Trophoblast cell (in vitro differentiated cells and primary cell): ENCODE measurements at regions not wholly inside any gene's neighbourhood (a gene's known extent, or its start where the extent isn't known, plus 50 kb on each side); places are given as distances from the start of the nearest gene placed in this dataset.

Experiments
- DNase-seq, 2 donors: peaks; one replicate each; pipeline ENCODE4 v3.0.0-alpha.2; 2016
- H2AFZ ChIP-seq: 2 replicates; pipeline ENCODE4 v1.6.1; 2013; ENCODE audit warnings: low read length, moderate library complexity, mild to moderate bottlenecking; ENCODE audit not compliant: insufficient read depth, poor library complexity
- H2AK5ac ChIP-seq: 2 replicates; pipeline ENCODE4 v1.6.1; 2013; ENCODE audit warnings: mild to moderate bottlenecking, low read length
- H2BK120ac ChIP-seq: 2 replicates; pipeline ENCODE4 v1.6.1; 2013; ENCODE audit warnings: low read length, mild to moderate bottlenecking, moderate library complexity; ENCODE audit not compliant: insufficient read depth, poor library complexity
- H2BK12ac ChIP-seq: 2 replicates; pipeline ENCODE4 v1.6.1; 2013; ENCODE audit warnings: mild to moderate bottlenecking, low read length, moderate library complexity
- H2BK5ac ChIP-seq: 2 replicates; pipeline ENCODE4 v1.6.1; 2013; ENCODE audit warnings: low read length, low read depth, moderate library complexity, mild to moderate bottlenecking; ENCODE audit not compliant: poor library complexity
- H3K14ac ChIP-seq: 2 replicates; pipeline ENCODE4 v1.6.1; 2013; ENCODE audit warnings: mild to moderate bottlenecking, low read length
- H3K18ac ChIP-seq: 2 replicates; pipeline ENCODE4 v1.6.1; 2013; ENCODE audit warnings: mild to moderate bottlenecking, low read length
- H3K23ac ChIP-seq: 2 replicates; pipeline ENCODE4 v1.6.1; 2013; ENCODE audit warnings: low read length
- H3K27ac ChIP-seq: 2 replicates; pipeline ENCODE4 v1.5.1; 2013; ENCODE audit warnings: low read depth, mild to moderate bottlenecking, inconsistent platforms, low read length, moderate library complexity
- H3K27me3 ChIP-seq: 2 replicates; pipeline ENCODE4 v1.6.1; 2013; ENCODE audit warnings: inconsistent platforms, mild to moderate bottlenecking, low read length, moderate library complexity; ENCODE audit not compliant: insufficient read depth
- H3K36me3 ChIP-seq, 2 experiments: 1 replicate in 1 of 2; 2 replicates in 1 of 2; pipeline ENCODE4 v1.6.1; 2013; ENCODE audit warnings: low read length in 2 of 2, mild to moderate bottlenecking in 2 of 2, moderate library complexity in 1 of 2; ENCODE audit not compliant: insufficient read depth in 2 of 2, control insufficient read depth in 1 of 2
- H3K4ac ChIP-seq: 2 replicates; pipeline ENCODE4 v1.6.1; 2013; ENCODE audit warnings: low read depth, mild to moderate bottlenecking, low read length, moderate library complexity
- H3K4me1 ChIP-seq, 2 experiments: 1 replicate in 1 of 2; 2 replicates in 1 of 2; pipeline ENCODE4 v1.6.1; 2013; ENCODE audit warnings: low read length in 2 of 2, mild to moderate bottlenecking in 2 of 2, moderate library complexity in 1 of 2; ENCODE audit not compliant: insufficient read depth in 2 of 2, control insufficient read depth in 1 of 2
- H3K4me2 ChIP-seq: 2 replicates; pipeline ENCODE4 v1.6.1; 2013; ENCODE audit warnings: inconsistent platforms, mild to moderate bottlenecking, low read length, moderate library complexity
- H3K4me3 ChIP-seq: 2 replicates; pipeline ENCODE4 v1.5.1; 2013; ENCODE audit warnings: mild to moderate bottlenecking, low read depth, low read length, inconsistent platforms
- H3K79me1 ChIP-seq: one replicate; pipeline ENCODE4 v1.6.1; 2013; ENCODE audit warnings: low read length
- H3K79me2 ChIP-seq: 2 replicates; pipeline ENCODE4 v1.6.1; 2013; ENCODE audit warnings: low read length, mild to moderate bottlenecking; ENCODE audit not compliant: control insufficient read depth, insufficient read depth, poor library complexity
- H3K9ac ChIP-seq: 2 replicates; pipeline ENCODE4 v1.6.1; 2013; ENCODE audit warnings: mild to moderate bottlenecking, low read length
- H3K9me3 ChIP-seq: 2 replicates; pipeline ENCODE4 v1.6.1; 2013; ENCODE audit warnings: low read depth, mild to moderate bottlenecking, control low read depth, inconsistent platforms, low read length; ENCODE audit not compliant: insufficient read depth
- H4K12ac ChIP-seq: 2 replicates; pipeline ENCODE4 v1.6.1; 2013; ENCODE audit warnings: low read depth, mild to moderate bottlenecking, low read length, moderate library complexity
- H4K8ac ChIP-seq: 2 replicates; pipeline ENCODE4 v1.6.1; 2013; ENCODE audit warnings: low read depth, mild to moderate bottlenecking, low read length, moderate library complexity
- H4K91ac ChIP-seq: one replicate; pipeline ENCODE4 v1.6.1; 2013; ENCODE audit warnings: low read depth, mild to moderate bottlenecking, low read length, moderate library complexity
- whole genome bisulfite sequencing: extraction: QIAGEN DNeasy Blood & Tissue Kit; methylation state at CpG from one replicate; pipeline ENCODE4 v1.1.7; 2013; ENCODE audit warnings: missing lambda C conversion rate; ENCODE audit not compliant: insufficient read length, insufficient coverage; ENCODE audit errors: extremely low coverage; 5-methylcytosine and 5-hydroxymethylcytosine counted together

DNA sequence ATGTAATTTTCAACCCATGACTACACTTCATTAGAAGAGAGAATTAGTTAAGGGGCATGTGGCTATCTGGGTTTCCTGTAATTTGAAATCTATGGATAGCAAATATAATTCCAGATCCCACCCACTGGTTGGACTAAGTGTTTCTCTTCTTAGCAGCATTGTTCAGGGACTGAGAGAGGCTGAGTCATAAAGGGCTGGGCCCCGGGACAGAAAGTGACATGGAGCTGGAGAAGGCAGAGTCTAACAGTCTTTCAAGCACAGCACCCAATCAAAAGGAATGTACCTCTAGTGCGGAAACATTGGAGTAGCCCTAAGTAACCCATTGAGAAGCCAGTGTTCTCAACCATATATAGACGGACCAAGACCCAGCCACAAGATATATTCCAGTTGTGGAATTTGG lies 363.9 kb downstream of the DHX35 start:
- no peak overlapping the region for H3K18ac ChIP-seq
- H3K79me2 ChIP-seq, result no peaks in the 10 kb centered on the region
- no peaks in the 10 kb centered on the region for H3K9me3 ChIP-seq
- H3K27me3 ChIP-seq, result no peaks in the 10 kb centered on the region
- no peak overlapping the region for H3K9ac ChIP-seq
- H3K36me3 ChIP-seq, result no peaks in the 10 kb centered on the region
- H2BK120ac ChIP-seq, result no peak overlapping the region
- no peak overlapping the region for H3K14ac ChIP-seq
- H2AK5ac ChIP-seq, result no peak overlapping the region
- no peak overlapping the region for H3K27ac ChIP-seq
- no peak overlapping the region for H2AFZ ChIP-seq
- no peak overlapping the region for H4K91ac ChIP-seq
- no peaks in the 10 kb centered on the region for H3K79me1 ChIP-seq
- no peak overlapping the region for H3K4me3 ChIP-seq
- WGBS, result no CpG with 5 or more reads among the region's 3 CpGs
- H3K4me1 ChIP-seq, result no peaks in the 10 kb centered on the region
- H2BK12ac ChIP-seq, result no peak overlapping the region
- H4K12ac ChIP-seq, result no peak overlapping the region
- no peak overlapping the region for H3K4me2 ChIP-seq
- no peak overlapping the region for H3K4ac ChIP-seq
- DNase-seq, result no peak
- no peak overlapping the region for H4K8ac ChIP-seq
- no peak overlapping the region for H2BK5ac ChIP-seq
- H3K23ac ChIP-seq, result no peak overlapping the region

GRCh38 chr20:39318911-39319310 lies 356.8 kb downstream of the DHX35 start:
- Histone ChIP-seq H2BK12ac (no peak overlapping the region), H3K4me1 (no peaks in the 10 kb centered on the region), H2AFZ (no peak overlapping the region), H3K79me1 (no peaks in the 10 kb centered on the region), H3K36me3 (no peaks in the 10 kb centered on the region), H3K79me2 (no peaks in the 10 kb centered on the region), H4K8ac (no peak overlapping the region), H3K9ac (peak overlapping the region; percentile 46), H3K14ac (no peak overlapping the region), H3K4me2 (no peak overlapping the region), H3K27ac (no peak overlapping the region), H4K91ac (no peak overlapping the region), H3K4me3 (no peak overlapping the region), H4K12ac (no peak overlapping the region), H3K9me3 (no peaks in the 10 kb centered on the region), H3K18ac (no peak overlapping the region), H2BK120ac (no peak overlapping the region), H3K23ac (no peak overlapping the region), H2AK5ac (no peak overlapping the region), H2BK5ac (no peak overlapping the region), H3K4ac (no peak overlapping the region), H3K27me3 (no peaks in the 10 kb centered on the region)
- no CpG with 5 or more reads among the region's 2 CpGs for WGBS
- DNase-seq, result no peak

DNA sequence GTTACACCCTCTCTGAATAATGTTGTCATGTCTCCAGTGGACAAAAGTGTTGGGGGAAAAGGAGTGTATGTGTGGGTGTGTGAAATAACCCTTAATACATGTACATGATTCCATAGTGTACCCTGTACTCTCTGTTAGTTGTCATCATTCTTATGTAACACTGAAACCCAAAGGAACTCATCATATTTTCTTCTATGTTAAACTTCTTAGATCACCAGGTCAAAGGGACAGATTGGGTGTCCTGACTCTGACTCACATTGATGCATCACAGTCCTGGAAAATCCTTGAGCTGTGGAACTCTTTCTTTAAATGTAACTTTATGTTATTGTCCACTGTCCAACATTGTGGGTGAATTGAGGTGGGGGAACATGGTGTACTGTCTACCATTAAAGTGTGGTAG lies 350.5 kb downstream of the DHX35 start:
- H4K12ac ChIP-seq, result no peak overlapping the region

DNA sequence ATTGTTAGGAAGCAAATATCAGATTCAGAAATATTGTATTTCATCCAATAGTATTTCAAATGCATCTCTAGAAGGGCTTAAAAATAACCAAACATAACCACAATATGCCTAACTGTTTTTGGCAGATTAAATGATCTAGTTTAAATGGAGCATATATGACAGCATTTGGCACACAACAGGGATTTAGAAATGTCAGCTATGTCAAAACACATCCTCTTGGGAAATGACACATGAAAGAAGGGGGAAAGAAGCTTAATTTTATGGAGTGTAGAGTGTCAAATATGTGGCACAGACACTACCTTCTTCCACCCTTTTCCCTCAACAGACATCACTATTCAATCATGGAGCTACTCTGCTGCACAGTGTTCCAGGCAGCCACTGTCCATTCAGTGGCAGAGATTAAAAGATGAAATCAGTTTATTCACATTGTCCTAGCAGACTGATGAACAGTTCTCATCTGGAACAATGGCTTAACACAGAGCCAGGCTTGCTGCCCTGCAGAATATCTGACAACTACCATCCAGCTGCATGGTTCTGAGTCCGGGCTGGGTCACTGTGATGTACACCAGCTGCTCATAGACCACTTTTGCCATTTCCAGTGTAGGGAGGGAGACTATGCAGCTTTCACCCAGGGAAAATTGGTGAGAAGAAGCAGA lies 349.8 kb downstream of the DHX35 start:
- Histone ChIP-seq H3K9ac (no peak overlapping the region), H3K4me3 (no peak overlapping the region), H2AK5ac (no peak overlapping the region), H3K9me3 (no peaks in the 10 kb centered on the region), H3K27ac (no peak overlapping the region), H3K23ac (no peak overlapping the region), H3K36me3 (no peaks in the 10 kb centered on the region), H3K4me2 (no peak overlapping the region), H2BK120ac (no peak overlapping the region), H4K8ac (no peak overlapping the region), H3K18ac (no peak overlapping the region), H3K79me2 (no peaks in the 10 kb centered on the region), H3K79me1 (no peaks in the 10 kb centered on the region), H4K91ac (no peak overlapping the region), H3K27me3 (no peaks in the 10 kb centered on the region), H2BK5ac (no peak overlapping the region), H3K4ac (no peak overlapping the region), H3K4me1 (no peaks in the 10 kb centered on the region), H2AFZ (no peak overlapping the region), H3K14ac (no peak overlapping the region), H4K12ac (no peak overlapping the region), H2BK12ac (no peak overlapping the region)
- DNase-seq, result no peak
- no CpG with 5 or more reads among the region's 1 CpG for WGBS

More for the DNA sequence above, 350.5 kb downstream of the DHX35 start:
- no peaks in the 10 kb centered on the region for H3K27me3 ChIP-seq
- H2AK5ac ChIP-seq, result no peak overlapping the region
- H2BK12ac ChIP-seq, result no peak overlapping the region
- no peaks in the 10 kb centered on the region for H3K79me2 ChIP-seq
- H3K4me3 ChIP-seq, result no peak overlapping the region
- no peak overlapping the region for H3K27ac ChIP-seq
- H3K4ac ChIP-seq, result no peak overlapping the region
- H3K4me1 ChIP-seq, result no peaks in the 10 kb centered on the region
- no peak overlapping the region for H2BK120ac ChIP-seq
- no peaks in the 10 kb centered on the region for H3K36me3 ChIP-seq
- H3K9me3 ChIP-seq, result no peaks in the 10 kb centered on the region
- H4K8ac ChIP-seq, result no peak overlapping the region
- H4K91ac ChIP-seq, result no peak overlapping the region
- no peak for DNase-seq
- H3K14ac ChIP-seq, result no peak overlapping the region
- H3K9ac ChIP-seq, result no peak overlapping the region
- H3K23ac ChIP-seq, result no peak overlapping the region
- no peaks in the 10 kb centered on the region for H3K79me1 ChIP-seq
- H3K4me2 ChIP-seq, result no peak overlapping the region
- H3K18ac ChIP-seq, result no peak overlapping the region
- H2AFZ ChIP-seq, result no peak overlapping the region
- no peak overlapping the region for H2BK5ac ChIP-seq
